ENCODE measurements at regions not wholly inside any gene's neighbourhood (a gene's known extent, or its start where the extent isn't known, plus 50 kb on each side); places are given as distances from the start of the nearest gene placed in this dataset.

- intact Hi-C loops (cut with micrococcal nuclease) = no loop called here
- H3K27ac Mint-ChIP-seq (ENCODE audit: low read depth, unreplicated experiment) = no peak overlapping the region
- H3K9me3 Mint-ChIP-seq (ENCODE audit: unreplicated experiment) = no peaks in the 10 kb centered on the region
- ChIA-PET CTCF (interaction anchor here (1.4 kb wide), 1 partner anchor 10 kb away, joined by 4 read pairs; no protein-coding TSS in a partner anchor), POLR2A (no interaction called here)
- no peak overlapping the region for H3K4me3 Mint-ChIP-seq (ENCODE audit: unreplicated experiment)
- H3K36me3 Mint-ChIP-seq (ENCODE audit: insufficient read depth, unreplicated experiment) = no peaks in the 10 kb centered on the region
- H3K4me1 Mint-ChIP-seq (ENCODE audit: insufficient read depth, unreplicated experiment) = peaks cover 6% of the 10 kb centered on the region
- no TSS peak for BruUV-seq (replicated peaks)
- H3K27me3 Mint-ChIP-seq (ENCODE audit: insufficient read depth, unreplicated experiment) = no peaks in the 10 kb centered on the region
- peak; percentile 43 for DNase-seq (ENCODE audit: unreplicated experiment)
- TF ChIP-seq CTCF (IDR thresholded peaks at IDR 0.05; ENCODE audit: unreplicated experiment) = no peak
Observed at GRCh38 chr18:7338846-7339245, 108.0 kb downstream of the LRRC30 start.

GRCh38 chr18:7341581-7342337, 110.9 kb downstream of the LRRC30 start:
- no TSS peak for BruUV-seq (replicated peaks)
- H3K9me3 Mint-ChIP-seq (ENCODE audit: unreplicated experiment) = no peaks in the 10 kb centered on the region
- H3K4me1 Mint-ChIP-seq (ENCODE audit: insufficient read depth, unreplicated experiment) = no peaks in the 10 kb centered on the region
- no peaks in the 10 kb centered on the region for H3K27me3 Mint-ChIP-seq (ENCODE audit: insufficient read depth, unreplicated experiment)
- no peak for TF ChIP-seq CTCF (IDR thresholded peaks at IDR 0.05; ENCODE audit: unreplicated experiment)
- no peak overlapping the region for H3K4me3 Mint-ChIP-seq (ENCODE audit: unreplicated experiment)
- CTCF ChIA-PET = interaction anchor here (0.6 to 1.3 kb wide), 3 partner anchors 8 to 112 kb away, joined by 4 to 7 read pairs (median 5); no protein-coding TSS in a partner anchor
- no peak for DNase-seq (ENCODE audit: unreplicated experiment)
- intact Hi-C loops (cut with micrococcal nuclease) = no loop called here
- H3K36me3 Mint-ChIP-seq (ENCODE audit: insufficient read depth, unreplicated experiment) = no peaks in the 10 kb centered on the region
- POLR2A ChIA-PET = interaction anchor here (0.6 to 0.8 kb wide), 2 partner anchors 20 to 46 kb away, joined by 3 read pairs; no protein-coding TSS in a partner anchor
- H3K27ac Mint-ChIP-seq (ENCODE audit: low read depth, unreplicated experiment) = no peak overlapping the region

DNA sequence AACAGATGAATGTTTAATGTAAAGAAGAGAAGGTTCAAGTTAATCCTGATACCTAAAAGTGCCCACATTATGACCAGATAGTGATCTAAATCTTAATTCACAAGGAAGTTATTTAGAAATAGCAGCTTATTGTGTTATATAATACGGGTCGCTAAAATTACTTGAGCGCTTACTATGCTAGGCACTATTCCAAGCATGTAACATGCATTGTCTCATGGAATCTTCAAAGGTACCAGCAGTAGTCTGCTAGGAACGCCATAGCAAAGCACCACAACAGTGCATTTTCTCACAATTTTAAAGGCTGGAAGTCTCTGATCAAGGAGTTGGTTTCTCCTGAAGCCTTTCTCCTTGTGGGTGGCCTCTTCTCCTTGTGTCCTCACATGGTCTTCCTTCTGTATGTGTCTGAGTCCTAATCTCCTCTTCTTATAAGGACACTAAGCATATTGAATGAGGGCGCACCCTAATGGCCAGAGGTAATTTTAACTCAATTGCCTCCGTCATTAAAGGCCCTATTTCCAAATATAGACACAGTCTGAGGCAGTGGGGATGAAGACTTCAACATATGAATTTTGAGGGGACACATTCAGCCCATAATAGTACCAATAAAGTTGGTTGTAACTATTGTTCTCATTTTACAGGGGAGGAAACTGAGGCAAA, 118.4 kb downstream of the LRRC30 start:
- Mint-ChIP-seq H3K9me3 (ENCODE audit: unreplicated experiment) (no peaks in the 10 kb centered on the region), H3K4me1 (ENCODE audit: insufficient read depth, unreplicated experiment) (no peaks in the 10 kb centered on the region), H3K27me3 (ENCODE audit: insufficient read depth, unreplicated experiment) (no peaks in the 10 kb centered on the region), H3K27ac (ENCODE audit: low read depth, unreplicated experiment) (no peak overlapping the region), H3K4me3 (ENCODE audit: unreplicated experiment) (no peak overlapping the region), H3K36me3 (ENCODE audit: insufficient read depth, unreplicated experiment) (no peaks in the 10 kb centered on the region)
- no peak for TF ChIP-seq CTCF (IDR thresholded peaks at IDR 0.05; ENCODE audit: unreplicated experiment)
- intact Hi-C loops (cut with micrococcal nuclease) = loop anchor here (1.0 kb wide), 1 partner anchor 76 kb away; no protein-coding TSS in a partner anchor
- CTCF ChIA-PET = interaction anchor here (0.6 to 1.5 kb wide), 4 partner anchors 10 to 40 kb away, joined by 3 to 4 read pairs (median 3); no protein-coding TSS in a partner anchor
- no TSS peak for BruUV-seq (replicated peaks)
- peak; percentile 23 for DNase-seq (ENCODE audit: unreplicated experiment)
- POLR2A ChIA-PET = interaction anchor here (0.7 kb wide), 1 partner anchor 213 kb away, joined by 3 read pairs; no protein-coding TSS in a partner anchor

DNA sequence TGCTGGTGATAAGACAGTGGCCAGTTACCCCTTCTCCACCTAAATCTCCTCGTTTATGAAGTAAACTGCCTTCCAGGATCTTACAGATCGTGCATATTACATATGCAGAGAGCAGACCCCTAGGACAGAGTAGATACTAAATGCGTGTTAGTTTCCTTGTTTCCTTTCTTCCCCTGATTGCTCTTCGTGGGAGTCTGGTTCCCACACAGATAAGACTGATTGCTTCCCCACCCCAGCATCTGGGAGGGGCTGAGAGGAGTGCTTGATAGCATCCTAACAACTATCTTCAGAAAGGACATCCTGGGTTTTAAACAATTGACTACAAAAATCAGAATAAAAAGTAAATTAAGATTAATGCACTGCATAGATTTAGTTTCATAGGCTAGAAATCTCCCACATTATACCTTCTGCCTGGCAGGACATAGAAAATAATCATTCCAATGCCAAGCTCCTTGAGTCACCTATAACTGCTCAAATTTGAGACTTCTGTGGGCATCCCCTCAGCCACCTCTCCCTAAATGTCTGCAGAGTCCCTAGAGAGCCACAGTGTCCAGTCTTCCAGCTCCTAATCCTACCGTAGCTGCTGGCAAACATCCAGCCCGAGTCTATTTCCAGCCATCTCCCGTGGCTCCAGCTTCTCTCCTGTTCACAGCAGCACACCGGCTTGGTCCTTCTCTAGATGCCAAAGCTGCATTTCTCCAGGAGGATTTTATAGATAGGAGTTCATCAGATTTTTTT, 128.3 kb downstream of the LRRC30 start:
- no peak overlapping the region for H3K4me3 Mint-ChIP-seq (ENCODE audit: unreplicated experiment)
- BruUV-seq (replicated peaks) = no TSS peak
- DNase-seq (ENCODE audit: unreplicated experiment) = no peak
- no peak for TF ChIP-seq CTCF (IDR thresholded peaks at IDR 0.05; ENCODE audit: unreplicated experiment)
- H3K27ac Mint-ChIP-seq (ENCODE audit: low read depth, unreplicated experiment) = no peak overlapping the region
- no peaks in the 10 kb centered on the region for H3K4me1 Mint-ChIP-seq (ENCODE audit: insufficient read depth, unreplicated experiment)
- H3K36me3 Mint-ChIP-seq (ENCODE audit: insufficient read depth, unreplicated experiment) = no peaks in the 10 kb centered on the region
- ChIA-PET POLR2A (no interaction called here), CTCF (interaction anchor here (1.1 kb wide), 1 partner anchor 11 kb away, joined by 3 read pairs; no protein-coding TSS in a partner anchor)
- H3K27me3 Mint-ChIP-seq (ENCODE audit: insufficient read depth, unreplicated experiment) = no peaks in the 10 kb centered on the region
- intact Hi-C loops (cut with micrococcal nuclease) = no loop called here
- H3K9me3 Mint-ChIP-seq (ENCODE audit: unreplicated experiment) = no peaks in the 10 kb centered on the region
